ENCODE measurements at regions not wholly inside any gene's neighbourhood (a gene's known extent, or its start where the extent isn't known, plus 50 kb on each side); places are given as distances from the start of the nearest gene placed in this dataset.

GRCh38 chr19:32219392-32219791 is 126.0 kb upstream of the ZNF507 start:
- TF ChIP-seq CTCF (IDR thresholded peaks at IDR 0.05; ENCODE audit: insufficient read depth, low read length, missing control alignments), result no peak
- ChIA-PET CTCF (no interaction called here), POLR2A (no interaction called here)
- no peak for DNase-seq (ENCODE audit: low read depth, low spot score)
- no peak overlapping the region for H3K4me3 ChIP-seq (ENCODE audit: low read depth, low read length)

DNA sequence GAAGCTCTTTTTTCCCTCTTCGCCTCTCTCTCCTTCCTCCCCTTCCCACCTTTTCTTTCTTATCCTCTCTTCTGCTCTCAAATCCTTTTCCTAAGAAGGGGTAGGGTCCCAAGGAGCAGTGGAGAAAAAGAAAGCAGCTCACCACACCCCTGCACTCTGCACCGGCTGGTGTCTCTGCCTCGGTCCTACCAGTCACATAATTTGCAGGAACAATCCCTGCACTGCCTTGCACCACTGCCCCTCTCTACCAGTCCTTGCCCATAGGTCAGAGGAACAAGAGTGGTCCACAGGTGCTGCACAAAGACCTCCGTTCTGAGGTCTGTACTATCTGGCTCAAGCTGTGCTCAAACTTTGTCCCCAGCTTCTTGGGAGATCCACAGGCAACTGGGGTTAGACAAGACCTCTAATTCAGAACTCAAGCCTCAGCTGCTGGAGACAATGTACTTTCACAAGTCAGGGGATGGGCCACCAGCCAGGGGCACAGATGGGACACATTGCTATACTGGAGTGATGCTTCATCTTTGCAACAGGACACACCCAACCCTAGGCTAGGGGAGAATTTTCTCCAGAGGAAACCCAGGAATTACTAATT is 125.4 kb upstream of the ZNF507 start:
- no peak overlapping the region for H3K4me3 ChIP-seq (ENCODE audit: low read depth, low read length)
- ChIA-PET POLR2A (no interaction called here), CTCF (no interaction called here)
- no peak for TF ChIP-seq CTCF (IDR thresholded peaks at IDR 0.05; ENCODE audit: insufficient read depth, low read length, missing control alignments)
- DNase-seq (ENCODE audit: low read depth, low spot score), result no peak

- CTCF ChIA-PET, result interaction anchor here (1.3 to 5.5 kb wide), 3 partner anchors 360 to 1554 kb away, joined by 3 to 32 read pairs (median 3); partner anchors contain the start of gene PDCD5
- POLR2A ChIA-PET, result no interaction called here
- no peak overlapping the region for H3K4me3 ChIP-seq (ENCODE audit: low read depth, low read length)
- no peak for TF ChIP-seq CTCF (IDR thresholded peaks at IDR 0.05; ENCODE audit: insufficient read depth, low read length, missing control alignments)
- no peak for DNase-seq (ENCODE audit: low read depth, low spot score)
Measured at GRCh38 chr19:32220951-32221350, 124.5 kb upstream of the ZNF507 start.

DNA sequence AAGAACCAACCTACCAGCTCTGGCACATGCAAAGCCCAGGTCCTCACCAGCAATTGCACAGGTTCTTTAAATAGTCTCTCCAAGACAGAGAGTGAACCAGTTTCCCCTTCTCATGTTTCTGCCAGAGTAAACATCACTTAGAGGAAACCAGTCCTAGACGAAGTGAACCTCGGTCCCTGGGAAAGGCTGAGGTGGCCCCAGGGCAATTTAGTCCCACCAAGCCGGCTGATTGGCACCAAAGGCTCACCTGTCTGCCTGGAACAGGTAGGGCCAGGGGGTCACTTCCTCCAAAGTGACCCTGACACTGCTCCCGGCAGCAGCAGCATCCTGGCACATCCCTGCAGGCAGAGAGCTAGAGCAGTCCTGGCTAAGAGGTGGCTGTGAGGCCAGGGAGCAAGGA is 122.9 kb upstream of the ZNF507 start:
- POLR2A ChIA-PET, result no interaction called here
- CTCF ChIA-PET, result interaction anchor here (1.0 to 5.5 kb wide), 6 partner anchors 32 to 1553 kb away, joined by 3 to 72 read pairs (median 4); no protein-coding TSS in a partner anchor
- TF ChIP-seq CTCF (IDR thresholded peaks at IDR 0.05; ENCODE audit: insufficient read depth, low read length, missing control alignments), result no peak
- no peak for DNase-seq (ENCODE audit: low read depth, low spot score)
- H3K4me3 ChIP-seq (ENCODE audit: low read depth, low read length), result no peak overlapping the region

- ChIA-PET CTCF (interaction anchor here (1.3 to 5.5 kb wide), 6 partner anchors 1113 to 1556 kb away, joined by 3 to 75 read pairs (median 29); no protein-coding TSS in a partner anchor), POLR2A (no interaction called here)
- H3K4me3 ChIP-seq (ENCODE audit: low read depth, low read length), result no peak overlapping the region
- DNase-seq (ENCODE audit: low read depth, low spot score), result no peak
- TF ChIP-seq CTCF (IDR thresholded peaks at IDR 0.05; ENCODE audit: insufficient read depth, low read length, missing control alignments), result no peak
Measured at GRCh38 chr19:32223106-32223505, 122.3 kb upstream of the ZNF507 start.

DNA sequence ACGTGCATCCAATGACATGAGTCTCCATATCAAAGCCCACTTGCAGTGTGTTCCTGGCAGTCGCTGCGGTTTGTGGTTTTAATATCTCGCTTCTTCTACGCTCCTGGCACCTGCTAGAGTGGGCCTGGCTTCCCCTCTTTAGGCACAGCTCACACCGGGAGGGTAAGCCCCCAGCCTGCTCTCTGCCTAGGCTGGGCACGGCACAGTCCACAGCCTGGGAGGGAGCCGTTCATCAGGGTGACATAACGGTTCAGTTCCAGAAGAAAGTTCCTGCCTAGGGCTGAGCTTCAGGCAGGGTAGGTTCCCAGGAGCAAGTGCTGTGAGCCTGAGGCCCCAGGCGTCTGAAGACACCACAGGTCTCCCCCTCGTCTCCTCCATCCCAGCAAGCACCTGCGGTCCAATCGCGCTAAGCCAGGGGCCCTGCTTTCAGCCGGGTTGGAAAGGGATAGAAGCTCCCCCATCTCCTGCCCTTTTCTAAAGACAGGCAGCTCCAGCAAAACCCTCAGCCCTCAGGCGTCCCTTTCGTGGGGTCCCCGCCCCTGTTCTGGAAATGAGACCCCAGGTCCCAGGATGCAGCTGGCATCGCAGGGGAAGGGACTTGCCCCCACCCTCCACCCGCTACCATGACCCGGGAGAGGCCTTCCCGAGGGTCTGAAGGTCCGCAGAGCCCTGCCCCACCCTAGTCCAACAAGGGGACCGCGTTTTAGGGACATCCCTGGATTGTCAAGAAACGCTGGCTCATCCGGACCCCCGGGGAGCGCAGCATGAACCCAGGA is 121.6 kb upstream of the ZNF507 start:
- CTCF ChIA-PET, result interaction anchor here (0.6 to 5.5 kb wide), 41 partner anchors 9 to 1562 kb away, joined by 3 to 75 read pairs (median 4); no protein-coding TSS in a partner anchor
- no peak for TF ChIP-seq CTCF (IDR thresholded peaks at IDR 0.05; ENCODE audit: insufficient read depth, low read length, missing control alignments)
- no peak for DNase-seq (ENCODE audit: low read depth, low spot score)
- H3K4me3 ChIP-seq (ENCODE audit: low read depth, low read length), result no peak overlapping the region
- POLR2A ChIA-PET, result no interaction called here

Measured in AG04449 (cell line).